Mesenchymal stem cell (in vitro differentiated cells and primary cell): ENCODE measurements at regions not wholly inside any gene's neighbourhood (a gene's known extent, or its start where the extent isn't known, plus 50 kb on each side); places are given as distances from the start of the nearest gene placed in this dataset.

Experiments
- DNase-seq: peaks from one replicate; pipeline ENCODE4 v3.0.0-alpha.2; 2013
- H2AFZ ChIP-seq: one replicate; pipeline ENCODE4 v1.6.1; 2013; ENCODE audit warnings: low read depth, mild to moderate bottlenecking, control low read depth, inconsistent platforms, low read length, moderate library complexity
- H2AK5ac ChIP-seq: 2 replicates; pipeline ENCODE4 v1.6.1; 2013; ENCODE audit warnings: low read length, moderate library complexity, mild to moderate bottlenecking, inconsistent platforms; ENCODE audit not compliant: severe bottlenecking
- H2BK120ac ChIP-seq: one replicate; pipeline ENCODE4 v1.6.1; 2013; ENCODE audit warnings: low read depth, mild to moderate bottlenecking, inconsistent platforms, low read length, moderate library complexity
- H2BK12ac ChIP-seq, 2 experiments: one replicate each; pipeline ENCODE4 v1.6.1; 2013; ENCODE audit warnings: inconsistent platforms in 2 of 2, low read length in 2 of 2, mild to moderate bottlenecking in 2 of 2, moderate library complexity in 2 of 2, control low read depth in 1 of 2
- H2BK15ac ChIP-seq: one replicate; pipeline ENCODE4 v1.6.1; 2013; ENCODE audit warnings: mild to moderate bottlenecking, low read depth, inconsistent platforms; ENCODE audit not compliant: poor library complexity, severe bottlenecking
- H2BK5ac ChIP-seq: 2 replicates; pipeline ENCODE4 v1.6.1; 2013; ENCODE audit warnings: low read depth, mild to moderate bottlenecking, low read length, control low read depth, inconsistent platforms; ENCODE audit not compliant: poor library complexity, severe bottlenecking
- H3K14ac ChIP-seq, 2 experiments: one replicate each; pipeline ENCODE4 v1.6.1; 2013; ENCODE audit warnings: inconsistent platforms in 2 of 2, low read length in 2 of 2, control low read depth in 1 of 2, mild to moderate bottlenecking in 1 of 2, moderate library complexity in 1 of 2
- H3K18ac ChIP-seq, 2 experiments: one replicate each; pipeline ENCODE4 v1.6.1; 2013; ENCODE audit warnings: inconsistent platforms in 2 of 2, low read length in 2 of 2, control low read depth in 1 of 2, low read depth in 1 of 2, mild to moderate bottlenecking in 1 of 2
- H3K23ac ChIP-seq, 2 experiments: one replicate each; pipeline ENCODE4 v1.6.1; 2013; ENCODE audit warnings: inconsistent platforms in 2 of 2, low read length in 2 of 2, mild to moderate bottlenecking in 2 of 2, moderate library complexity in 2 of 2, control low read depth in 1 of 2
- H3K27ac ChIP-seq: 2 replicates; pipeline ENCODE4 v1.5.1; 2013; ENCODE audit warnings: mild to moderate bottlenecking, moderate library complexity, low read length, control low read depth, inconsistent platforms; ENCODE audit not compliant: poor library complexity, severe bottlenecking
- H3K27me3 ChIP-seq, 2 experiments: 2 replicates each; pipeline versions ENCODE4 v1.6.1 to v1.7.0; 2013; ENCODE audit warnings: low read length in 2 of 2, mild to moderate bottlenecking in 2 of 2, moderate library complexity in 2 of 2, control low read depth in 1 of 2, inconsistent platforms in 1 of 2; ENCODE audit not compliant: control insufficient read depth in 1 of 2, insufficient read depth in 1 of 2
- H3K36me3 ChIP-seq, 2 experiments: 2 replicates each; pipeline versions ENCODE4 v1.6.1 to v1.7.0; 2013; ENCODE audit warnings: low read length in 2 of 2, control low read depth in 1 of 2, inconsistent platforms in 1 of 2, low read depth in 1 of 2, mild to moderate bottlenecking in 1 of 2; ENCODE audit not compliant: insufficient read depth in 2 of 2, control insufficient read depth in 1 of 2
- H3K4ac ChIP-seq, 2 experiments: one replicate each; pipeline ENCODE4 v1.6.1; 2013; ENCODE audit warnings: inconsistent platforms in 2 of 2, low read length in 2 of 2, mild to moderate bottlenecking in 2 of 2, moderate library complexity in 2 of 2, control low read depth in 1 of 2, low read depth in 1 of 2
- H3K4me1 ChIP-seq: 2 replicates; pipeline ENCODE4 v1.6.1; 2013; ENCODE audit warnings: low read depth, low read length, control low read depth; ENCODE audit not compliant: control insufficient read depth, insufficient read depth
- H3K4me2 ChIP-seq: 2 replicates; pipeline ENCODE4 v1.6.1; 2013; ENCODE audit warnings: low read length, mild to moderate bottlenecking, inconsistent platforms; ENCODE audit not compliant: poor library complexity, severe bottlenecking
- H3K4me3 ChIP-seq, 2 experiments: 2 replicates each; pipeline versions ENCODE4 v1.5.1 to v1.7.0; 2013; ENCODE audit warnings: low read length in 2 of 2, mild to moderate bottlenecking in 2 of 2, control low read depth in 1 of 2, low read depth in 1 of 2; ENCODE audit not compliant: insufficient read depth in 1 of 2
- H3K79me1 ChIP-seq: replicated peaks from 2 replicates; pipeline ENCODE4 v1.6.1; 2013; ENCODE audit warnings: mild to moderate bottlenecking, control low read depth, low read length, inconsistent platforms; ENCODE audit not compliant: poor library complexity, severe bottlenecking
- H3K9ac ChIP-seq: 2 replicates; pipeline ENCODE4 v1.7.0; 2013; ENCODE audit warnings: mild to moderate bottlenecking, low read length, moderate library complexity
- H3K9me3 ChIP-seq: 2 replicates; pipeline ENCODE4 v1.7.0; 2013; ENCODE audit warnings: mild to moderate bottlenecking, low read length; ENCODE audit not compliant: control insufficient read depth
- H4K8ac ChIP-seq: one replicate; pipeline ENCODE4 v1.6.1; 2013; ENCODE audit warnings: inconsistent platforms, mild to moderate bottlenecking, low read length, moderate library complexity
- H4K91ac ChIP-seq: one replicate; pipeline ENCODE4 v1.6.1; 2013; ENCODE audit warnings: mild to moderate bottlenecking, low read length, inconsistent platforms
- WGBS: methylation state at CpG from one replicate; pipeline ENCODE4 v1.1.7; 2013; ENCODE audit warnings: mixed read lengths; 5-methylcytosine and 5-hydroxymethylcytosine counted together

GRCh38 chr4:43362875-43363636, 470.5 kb downstream of the GRXCR1 start:
- Histone ChIP-seq H3K23ac (no peak overlapping the region), H3K4ac (no peak overlapping the region), H3K27me3 (no peaks in the 10 kb centered on the region), H3K14ac (no peak overlapping the region), H3K4me3 (no peak overlapping the region), H3K4me1 (no peaks in the 10 kb centered on the region), H2AFZ (no peak overlapping the region), H2BK120ac (no peak overlapping the region), H3K9ac (no peak overlapping the region), H2BK12ac (no peak overlapping the region), H4K91ac (no peak overlapping the region), H4K8ac (no peak overlapping the region), H3K18ac (no peak overlapping the region), H3K27ac (no peak overlapping the region), H3K9me3 (no peaks in the 10 kb centered on the region), H3K36me3 (no peaks in the 10 kb centered on the region), H2AK5ac (no peak overlapping the region), H3K4me2 (no peak overlapping the region), H2BK15ac (no peak overlapping the region), H2BK5ac (no peak overlapping the region), H3K79me1 (no peaks in the 10 kb centered on the region)
- no CpG with 5 or more reads among the region's 1 CpG for WGBS
- DNase-seq = no peak

GRCh38 chr4:43369036-43369594, 476.6 kb downstream of the GRXCR1 start:
- H3K4me1 ChIP-seq = no peaks in the 10 kb centered on the region
- H3K9ac ChIP-seq = no peak overlapping the region
- H3K36me3 ChIP-seq = no peaks in the 10 kb centered on the region
- no peak overlapping the region for H3K18ac ChIP-seq
- no peak overlapping the region for H2BK120ac ChIP-seq
- no peak overlapping the region for H3K4me2 ChIP-seq
- H3K27me3 ChIP-seq = no peaks in the 10 kb centered on the region
- H3K4me3 ChIP-seq = no peak overlapping the region
- H2AFZ ChIP-seq = no peak overlapping the region
- H2BK5ac ChIP-seq = no peak overlapping the region
- DNase-seq = no peak
- H4K91ac ChIP-seq = no peak overlapping the region
- H3K9me3 ChIP-seq = no peaks in the 10 kb centered on the region
- no peaks in the 10 kb centered on the region for H3K79me1 ChIP-seq
- H2BK15ac ChIP-seq = no peak overlapping the region
- no peak overlapping the region for H2BK12ac ChIP-seq
- no peak overlapping the region for H4K8ac ChIP-seq
- H3K23ac ChIP-seq = no peak overlapping the region
- H3K4ac ChIP-seq = no peak overlapping the region
- WGBS = 79% methylated on average over 4 of the region's 4 CpGs
- no peak overlapping the region for H3K27ac ChIP-seq
- H2AK5ac ChIP-seq = no peak overlapping the region
- no peak overlapping the region for H3K14ac ChIP-seq

GRCh38 chr4:43373201-43373600, 480.7 kb downstream of the GRXCR1 start:
- Histone ChIP-seq H3K23ac (no peak overlapping the region), H3K9me3 (no peaks in the 10 kb centered on the region), H3K27me3 (no peaks in the 10 kb centered on the region), H2BK15ac (no peak overlapping the region), H2BK5ac (no peak overlapping the region), H2BK120ac (no peak overlapping the region), H3K36me3 (no peaks in the 10 kb centered on the region), H3K4me1 (no peaks in the 10 kb centered on the region), H2AFZ (no peak overlapping the region), H3K4me2 (no peak overlapping the region), H3K9ac (no peak overlapping the region), H2AK5ac (no peak overlapping the region), H4K8ac (no peak overlapping the region), H3K18ac (no peak overlapping the region), H3K4me3 (no peak overlapping the region), H2BK12ac (no peak overlapping the region), H3K4ac (no peak overlapping the region), H4K91ac (no peak overlapping the region), H3K27ac (no peak overlapping the region), H3K79me1 (no peaks in the 10 kb centered on the region), H3K14ac (no peak overlapping the region)
- no peak for DNase-seq
- whole genome bisulfite sequencing = no CpG with 5 or more reads among the region's 1 CpG

GRCh38 chr4:43374216-43374751, 481.8 kb downstream of the GRXCR1 start:
- H2BK120ac ChIP-seq = no peak overlapping the region
- H2AFZ ChIP-seq = no peak overlapping the region
- H2BK15ac ChIP-seq = no peak overlapping the region
- no peak overlapping the region for H3K4me3 ChIP-seq
- H3K9ac ChIP-seq = no peak overlapping the region
- no peak overlapping the region for H2BK12ac ChIP-seq
- WGBS = 63% methylated on average over 1 of the region's 1 CpG
- H3K4me2 ChIP-seq = no peak overlapping the region
- no peak overlapping the region for H3K23ac ChIP-seq
- no peaks in the 10 kb centered on the region for H3K4me1 ChIP-seq
- H2AK5ac ChIP-seq = no peak overlapping the region
- no peaks in the 10 kb centered on the region for H3K27me3 ChIP-seq
- H3K27ac ChIP-seq = no peak overlapping the region
- no peak overlapping the region for H4K8ac ChIP-seq
- H3K36me3 ChIP-seq = no peaks in the 10 kb centered on the region
- H3K79me1 ChIP-seq = no peaks in the 10 kb centered on the region
- no peak overlapping the region for H2BK5ac ChIP-seq
- no peak overlapping the region for H3K14ac ChIP-seq
- no peak overlapping the region for H4K91ac ChIP-seq
- no peaks in the 10 kb centered on the region for H3K9me3 ChIP-seq
- no peak overlapping the region for H3K4ac ChIP-seq
- H3K18ac ChIP-seq = no peak overlapping the region
- no peak for DNase-seq
